T-helper 9 cell (primary cell): ENCODE measurements at regions not wholly inside any gene's neighbourhood (a gene's known extent, or its start where the extent isn't known, plus 50 kb on each side); places are given as distances from the start of the nearest gene placed in this dataset.
"Not testable (repeated sequence)": the region's sequence is repeated elsewhere in the genome, so short reads cannot be mapped to it uniquely, and the experiment has no call there.

Experiments
- DNase-seq: peaks from one replicate; pipeline ENCODE4 v3.0.0-alpha.2; 2020

DNA sequence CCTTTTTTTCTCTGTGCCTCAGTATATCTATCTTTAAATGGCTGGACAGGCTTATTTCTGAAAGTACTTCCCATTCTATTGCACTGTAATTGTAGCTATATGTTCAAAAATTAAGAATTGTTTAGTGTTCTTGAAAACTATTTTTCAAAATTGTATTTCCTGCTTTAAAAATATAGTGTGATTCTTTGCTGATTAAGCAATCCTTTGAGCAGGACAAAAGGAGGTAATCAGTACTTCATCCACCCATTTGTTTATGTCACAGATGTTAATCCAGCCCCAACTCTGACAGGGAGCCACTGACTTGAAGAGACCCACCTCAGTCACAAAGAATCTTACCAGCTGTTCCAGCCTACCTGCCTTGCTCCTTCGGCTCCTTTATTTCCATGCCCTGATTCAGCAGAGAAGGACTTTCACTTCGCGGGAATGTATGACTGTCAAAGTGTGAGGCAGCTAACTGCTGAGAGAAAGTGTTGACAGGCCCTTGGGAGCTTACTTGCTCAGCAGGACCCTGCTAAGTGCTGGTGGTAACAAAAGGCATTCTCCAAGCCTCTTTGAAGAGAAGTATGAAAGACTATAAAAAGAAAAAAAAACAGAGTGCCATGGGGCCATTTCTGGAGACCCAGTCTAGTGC lies 393.3 kb upstream of the CYRIA start:
- no peak for DNase-seq

- no peak for DNase-seq
Measured at GRCh38 chr2:17057109-17058017, 391.7 kb upstream of the CYRIA start.

DNA sequence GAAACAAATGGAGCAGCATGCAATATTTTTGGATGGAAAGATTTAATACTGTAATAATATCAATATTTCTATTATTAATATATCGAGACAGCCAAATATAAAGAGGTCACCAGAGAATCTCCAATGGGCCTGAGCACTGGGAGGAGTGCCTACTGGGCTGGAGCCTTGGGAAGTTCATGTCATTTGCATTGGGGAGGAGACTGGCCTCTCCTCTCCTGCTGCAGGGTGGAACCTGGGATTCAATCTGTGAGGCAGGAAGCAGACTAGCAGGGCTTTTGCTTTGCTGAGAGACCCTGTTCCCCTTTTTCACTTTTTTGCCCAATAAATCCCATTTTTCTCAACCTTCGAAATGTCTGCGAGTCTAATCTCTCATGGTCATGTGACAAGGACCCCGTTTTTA lies 390.6 kb upstream of the CYRIA start:
- no peak for DNase-seq

DNA sequence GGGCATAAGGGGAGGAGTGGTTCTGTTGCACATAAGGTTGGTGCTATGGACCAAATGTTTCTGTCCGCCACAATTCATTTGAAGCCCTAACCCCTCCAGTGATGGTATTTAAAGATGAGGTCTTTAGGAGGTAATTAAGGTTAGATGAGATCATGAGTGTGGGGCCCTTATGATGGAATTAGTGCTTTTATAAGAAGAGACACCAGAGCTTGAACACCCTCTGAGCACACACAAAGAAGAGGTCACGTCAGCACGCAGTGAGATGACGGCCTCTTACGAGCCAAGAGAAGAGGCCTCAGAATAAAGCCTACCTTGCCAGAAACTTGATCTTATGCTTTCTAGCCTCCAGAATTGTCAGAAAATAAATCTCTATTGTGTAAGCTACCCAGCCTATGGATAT lies 386.4 kb upstream of the CYRIA start:
- DNase-seq: no peak

DNA sequence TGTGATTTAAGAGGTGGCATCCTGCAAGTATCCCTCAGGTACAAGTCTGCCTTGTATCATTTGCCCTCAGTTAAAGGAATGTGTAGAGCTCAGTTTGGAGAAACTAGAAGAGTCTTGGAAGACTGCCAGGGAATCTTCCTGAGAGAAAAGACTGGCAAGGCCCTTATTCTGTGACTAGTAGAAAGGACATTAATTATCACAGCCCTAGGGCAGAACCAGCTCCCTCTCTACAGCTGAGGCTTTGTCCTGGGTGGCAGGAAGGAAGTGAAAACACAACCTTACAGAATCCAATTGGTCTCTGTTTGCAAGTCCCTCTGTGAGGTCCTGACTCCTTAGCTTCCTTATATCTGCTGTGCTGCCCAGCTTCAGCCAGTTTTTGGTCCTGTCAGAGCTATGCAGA lies 385.9 kb upstream of the CYRIA start:
- no peak for DNase-seq

- DNase-seq: no peak
Measured at GRCh38 chr2:17043173-17043572, 377.5 kb upstream of the CYRIA start.

DNA sequence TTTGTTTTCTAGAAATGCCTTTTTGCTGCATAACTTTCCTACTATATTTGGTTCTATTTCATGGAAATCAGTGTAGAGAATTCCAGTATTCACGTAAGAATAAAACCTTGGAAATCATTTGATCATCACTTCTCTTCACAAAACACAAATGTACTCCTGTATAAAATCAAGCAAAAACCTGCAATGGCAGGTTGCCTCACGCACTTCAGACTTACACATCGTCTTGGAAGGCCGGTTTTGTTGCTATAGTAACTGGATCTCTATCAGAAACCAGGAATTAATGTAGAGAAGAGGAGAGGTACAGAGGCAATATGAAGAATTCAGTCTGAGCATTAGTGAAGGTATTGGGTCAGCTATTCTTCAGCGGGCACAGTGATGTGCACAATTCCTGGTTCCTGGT lies 370.7 kb upstream of the CYRIA start:
- DNase-seq: no peak

DNA sequence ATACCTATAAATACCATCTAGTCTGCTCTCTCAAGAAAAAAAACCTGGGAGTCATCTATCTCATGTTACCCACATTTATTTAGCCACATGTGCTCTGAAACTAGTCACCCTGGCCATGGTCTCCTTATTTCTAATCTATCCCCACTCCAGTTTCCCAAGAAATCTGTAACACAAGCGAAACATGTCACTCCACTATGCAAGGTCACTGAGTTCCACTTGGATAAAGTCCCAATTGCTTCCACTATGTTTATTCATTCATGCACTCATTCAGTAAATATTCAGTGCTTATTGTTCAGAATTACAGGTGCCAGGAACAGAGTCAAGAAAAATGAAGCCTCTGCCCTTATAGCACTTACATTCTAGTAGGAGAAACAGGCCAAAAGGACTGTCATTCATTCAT lies 369.4 kb upstream of the CYRIA start:
- no peak for DNase-seq

DNA sequence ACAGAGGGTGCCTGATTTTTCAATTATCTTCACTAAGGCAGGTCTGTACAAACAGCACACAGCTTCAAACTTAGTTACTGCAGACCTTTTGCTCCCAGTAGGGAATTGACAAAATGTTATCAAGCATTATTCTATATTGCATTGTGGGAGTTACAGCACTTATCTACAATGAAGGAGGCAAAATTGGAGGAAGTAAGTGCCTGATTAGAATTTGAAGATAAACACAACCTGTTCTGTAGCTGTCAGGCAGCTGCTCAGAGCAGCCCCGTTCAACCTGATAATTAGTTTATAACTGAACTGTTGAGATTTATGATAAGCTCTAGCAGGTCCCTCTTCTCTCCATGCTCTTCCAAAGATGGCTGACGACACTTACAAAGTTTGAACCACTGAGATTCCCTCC lies 364.4 kb upstream of the CYRIA start:
- no peak for DNase-seq

DNA sequence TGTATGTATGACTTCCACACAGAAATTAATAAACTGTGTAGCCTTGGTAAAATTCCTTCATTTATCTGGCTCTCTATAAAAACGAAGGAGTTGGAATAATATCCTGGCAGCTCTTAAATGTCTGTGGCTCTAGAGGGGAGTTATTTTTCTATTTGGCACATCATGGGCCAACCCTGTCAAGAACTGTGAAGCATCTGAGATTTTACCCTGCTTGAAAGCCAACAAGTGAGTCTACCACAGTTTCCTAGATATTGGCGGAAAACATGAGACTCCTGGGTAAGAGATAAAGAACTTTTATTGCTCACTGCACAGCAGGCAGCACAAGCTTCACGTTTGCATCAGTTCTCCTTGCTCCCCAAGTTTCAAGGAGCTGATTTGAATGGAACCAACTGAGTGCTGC lies 346.7 kb upstream of the CYRIA start:
- no peak for DNase-seq

DNA sequence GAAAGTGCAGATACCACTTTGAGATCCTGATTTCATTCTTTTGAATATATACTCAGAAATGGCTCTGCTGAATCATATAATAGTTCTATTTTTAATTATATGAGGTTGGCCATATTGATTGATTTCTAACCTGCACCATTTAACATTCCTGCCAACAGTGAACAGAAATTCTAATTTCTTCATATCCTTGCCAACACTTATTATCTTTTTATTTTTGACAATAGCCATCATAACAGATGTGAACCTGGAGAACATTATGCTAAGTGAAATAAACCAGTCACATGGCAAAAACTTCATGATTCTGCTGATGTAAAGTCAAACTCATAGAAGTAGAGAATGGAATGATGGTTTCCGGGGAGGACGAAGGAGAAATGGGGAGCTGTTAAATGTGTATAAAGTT lies 344.5 kb upstream of the CYRIA start:
- no peak for DNase-seq

GRCh38 chr2:17000184-17000482 lies 334.5 kb upstream of the CYRIA start:
- no peak for DNase-seq

DNA sequence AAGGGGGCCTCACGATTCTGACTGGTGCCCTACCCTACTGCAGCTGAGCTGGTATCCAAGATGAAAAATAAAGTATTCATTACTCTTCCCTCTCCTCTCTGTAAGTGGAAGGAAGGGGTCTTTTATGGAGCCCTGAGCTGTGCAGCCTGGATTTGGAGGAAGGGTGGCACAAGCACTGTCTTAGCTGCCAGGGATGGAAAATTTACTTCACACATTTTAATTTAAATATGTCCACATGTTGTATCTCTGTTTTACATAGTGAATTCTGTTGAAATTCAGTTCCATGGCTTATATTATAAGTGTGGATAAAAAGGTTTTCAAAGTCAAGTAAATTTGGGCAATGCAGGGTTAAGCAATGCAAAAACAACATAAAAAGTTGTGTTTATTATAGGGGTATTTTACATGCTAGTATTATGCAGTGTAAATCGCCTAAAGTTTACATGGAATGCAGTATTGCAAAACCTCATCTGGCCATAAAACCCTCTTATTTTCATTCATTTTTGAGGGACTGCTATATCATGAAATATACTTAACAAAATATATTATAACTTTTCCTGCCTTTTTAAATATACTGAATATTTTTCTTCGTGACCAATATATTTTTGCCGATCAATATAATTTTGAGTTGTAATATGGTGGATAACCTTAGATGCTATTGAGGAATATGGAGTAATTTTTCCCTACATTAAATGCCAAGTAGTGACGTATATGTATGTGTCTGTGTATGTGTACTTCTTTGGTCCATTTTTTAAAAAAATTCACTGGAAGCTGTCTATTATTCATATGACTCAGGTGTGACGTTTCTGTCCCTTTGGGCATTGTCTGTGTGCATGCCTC lies 333.9 kb upstream of the CYRIA start:
- no peak for DNase-seq

DNA sequence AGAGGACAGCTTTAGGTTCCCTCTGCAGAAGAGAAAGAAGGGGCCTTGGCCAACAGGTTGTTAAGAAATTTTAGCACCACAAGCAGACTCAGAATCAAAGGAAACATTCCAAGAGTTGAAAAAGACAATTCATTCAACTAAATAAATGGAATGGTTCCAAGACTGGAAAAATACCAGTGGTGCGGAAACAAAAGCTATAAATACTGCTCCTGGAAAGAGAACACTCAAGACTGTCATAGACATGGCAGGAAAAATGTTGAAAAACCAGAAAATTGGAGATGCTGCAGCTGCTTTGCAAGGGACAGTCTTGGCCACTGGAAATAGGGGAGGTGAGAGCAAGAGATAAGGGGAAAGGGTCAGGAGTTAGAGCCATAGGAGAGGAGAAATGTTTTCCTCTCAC lies 312.7 kb upstream of the CYRIA start:
- DNase-seq: no peak

GRCh38 chr2:16974688-16975087 lies 309.1 kb upstream of the CYRIA start:
- DNase-seq: no peak

DNA sequence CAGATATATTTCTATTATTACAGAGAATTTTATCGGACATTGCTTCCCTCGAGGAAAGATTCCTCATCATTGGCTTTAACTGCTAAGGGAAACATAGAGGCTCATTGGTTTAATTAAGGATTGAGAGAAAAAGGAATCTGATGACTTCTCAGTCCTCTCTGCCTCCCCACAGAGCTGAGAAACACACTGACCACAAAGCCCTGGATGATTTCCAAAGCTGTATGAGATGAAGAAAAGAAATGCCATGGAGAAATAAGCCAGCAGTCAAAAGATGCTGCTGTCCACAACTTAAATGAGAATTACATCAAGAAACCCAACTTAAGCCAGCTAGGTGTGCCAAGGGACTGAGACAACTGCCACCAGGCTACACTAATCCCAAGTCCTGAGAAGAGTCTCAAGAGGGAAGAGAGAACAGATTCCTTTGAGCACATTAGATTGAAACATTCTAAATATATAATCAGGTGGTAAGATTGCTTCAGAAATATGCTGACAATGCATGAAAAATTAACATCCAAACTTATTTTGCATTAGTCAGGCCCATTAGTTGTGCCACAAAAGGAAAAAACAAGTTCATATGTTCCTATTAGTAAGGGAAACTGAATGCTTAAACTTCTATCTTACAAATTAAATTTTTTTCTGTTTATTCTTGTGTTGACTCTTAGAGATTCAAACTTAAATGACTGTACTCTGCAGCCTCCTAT lies 308.1 kb upstream of the CYRIA start:
- no peak for DNase-seq

DNA sequence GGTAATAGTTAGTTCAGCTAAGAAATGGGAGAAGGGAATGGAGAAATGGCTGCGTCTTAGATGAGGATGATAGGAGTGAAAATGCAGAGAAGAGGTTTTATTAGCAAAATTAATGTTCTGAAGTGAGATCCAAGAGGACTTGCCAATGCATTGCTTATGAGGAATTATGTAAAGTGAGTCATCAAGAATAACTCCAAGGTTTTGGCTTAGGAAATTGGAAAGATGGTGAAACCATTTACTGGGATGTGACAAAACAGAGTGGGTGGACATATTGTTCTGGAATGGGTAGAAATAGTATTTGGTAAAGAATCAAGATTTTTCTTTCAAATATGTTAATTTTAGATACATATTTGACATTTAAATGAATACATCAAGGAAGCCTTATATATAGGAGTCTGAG lies 306.6 kb upstream of the CYRIA start:
- no peak for DNase-seq

DNA sequence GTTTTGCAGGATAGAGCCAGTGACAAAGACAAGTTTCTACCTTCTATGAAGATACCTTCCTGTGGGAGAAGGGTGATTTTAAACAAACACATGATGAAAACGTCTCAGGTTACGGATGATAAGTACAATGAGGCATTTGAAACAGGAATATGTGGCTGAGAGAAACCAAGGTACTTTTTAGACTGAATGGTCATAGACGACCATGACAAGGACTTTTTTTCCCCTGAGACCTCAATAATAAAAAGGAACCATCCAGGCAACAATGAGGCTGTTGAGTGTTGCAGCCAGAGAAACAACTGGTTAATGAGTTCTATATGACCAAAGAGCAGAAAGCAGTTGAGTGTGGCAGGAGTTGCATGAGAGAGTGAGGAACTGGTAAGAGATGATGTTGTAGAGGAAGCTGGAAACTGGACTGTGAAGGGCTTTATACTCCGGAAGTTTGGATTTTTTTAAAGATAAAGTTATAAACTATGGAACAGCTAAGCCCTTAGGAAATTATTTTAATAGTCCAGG lies 306.1 kb upstream of the CYRIA start:
- no peak for DNase-seq

DNA sequence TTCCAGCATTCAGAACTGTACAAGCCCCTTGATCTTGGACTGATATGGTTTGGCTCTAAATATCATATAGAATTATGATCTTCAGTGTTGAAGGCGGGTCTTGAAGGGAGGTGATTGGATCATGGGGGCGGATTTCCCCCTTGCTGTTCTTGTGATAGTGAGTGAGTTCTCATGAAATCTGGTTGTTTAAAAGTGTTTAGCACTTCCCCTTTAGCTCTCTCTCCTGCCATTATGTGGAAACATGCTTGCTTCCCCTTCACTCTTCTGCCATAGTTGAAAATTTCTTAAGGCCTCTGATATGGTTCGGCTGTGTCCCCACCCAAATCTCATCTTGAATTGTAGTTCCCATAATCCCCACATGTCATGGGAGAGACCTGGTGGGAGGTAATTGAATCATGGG lies 305.3 kb upstream of the CYRIA start:
- not testable (repeated sequence) for DNase-seq

DNA sequence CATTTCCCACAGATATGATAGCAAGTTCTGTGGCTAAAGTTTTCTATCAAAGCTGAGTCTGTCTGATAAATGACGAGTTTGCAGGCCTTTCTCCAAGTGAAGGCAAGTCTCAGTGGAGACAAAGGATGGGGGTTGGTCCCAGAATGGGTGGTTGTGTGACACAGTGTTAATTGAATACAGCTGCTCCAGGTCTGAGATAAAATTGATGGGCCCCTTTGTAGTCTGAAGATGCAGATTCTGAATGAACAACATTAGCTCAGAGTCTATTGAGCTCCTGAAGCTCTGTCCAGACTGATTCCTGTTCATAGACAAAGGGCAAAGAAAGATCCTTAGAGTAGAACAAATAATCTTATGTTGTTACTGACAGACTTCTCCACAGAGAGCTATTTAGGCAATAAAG lies 296.9 kb upstream of the CYRIA start:
- no peak for DNase-seq

DNA sequence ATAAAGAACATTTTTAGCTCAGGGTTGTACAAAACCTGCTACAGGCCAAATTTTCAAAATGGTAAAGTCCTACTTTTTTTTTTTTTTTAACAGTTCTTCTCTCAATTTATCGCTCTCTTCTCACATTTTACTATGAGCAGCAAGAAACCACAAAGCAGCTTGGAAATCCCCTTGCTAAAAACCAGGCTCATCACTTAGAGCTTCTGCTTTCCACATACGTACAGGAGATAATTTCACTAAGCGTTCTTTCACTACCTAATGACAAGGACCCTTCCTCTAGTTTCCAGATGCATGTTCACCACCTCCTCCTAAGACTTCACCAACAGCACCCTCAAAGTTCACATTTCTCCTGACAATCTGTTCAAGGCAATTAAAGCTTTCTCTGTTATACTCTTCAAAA lies 294.9 kb upstream of the CYRIA start:
- no peak for DNase-seq

GRCh38 chr2:16958266-16958665 lies 292.6 kb upstream of the CYRIA start:
- DNase-seq: no peak

DNA sequence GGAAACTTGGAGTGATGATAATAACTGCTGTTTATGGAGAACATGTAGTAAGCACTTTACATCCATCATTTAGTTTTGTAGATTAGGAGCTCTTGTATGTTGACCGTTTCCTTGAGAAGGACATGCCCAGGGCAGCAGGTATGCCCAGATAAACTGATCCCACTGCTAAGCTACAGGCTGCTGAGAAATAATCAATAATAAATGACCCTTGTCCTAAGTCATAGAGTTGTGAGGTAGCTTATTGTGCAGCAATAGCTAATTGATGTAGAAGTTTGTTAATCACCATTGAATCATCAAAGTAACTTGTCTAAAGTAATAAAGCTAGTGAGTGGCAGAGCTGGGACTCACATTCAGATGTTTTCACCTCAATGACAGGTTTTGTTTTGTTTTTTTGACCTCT lies 287.2 kb upstream of the CYRIA start:
- DNase-seq: no peak
